Tibial artery (tissue), 4 donors: ENCODE measurements at regions not wholly inside any gene's neighbourhood (a gene's known extent, or its start where the extent isn't known, plus 50 kb on each side); places are given as distances from the start of the nearest gene placed in this dataset.

Experiments
- DNase-seq, 2 donors: peaks; one replicate each; pipeline ENCODE4 v3.0.0-alpha.2; 2019
- H3K27ac ChIP-seq, 2 donors: fragments of 200-600 bp; sonication (generic) in 1 of 2; 1 replicate in 1 of 2; 2 replicates in 1 of 2; pipeline ENCODE4 v1.5.1; 2018 to 2019; ENCODE audit warnings: mild to moderate bottlenecking in 1 of 2
- H3K27me3 ChIP-seq, 2 donors: fragments of 200-600 bp; sonication (generic) in 1 of 2; one replicate each; pipeline versions ENCODE4 v1.5.1 to v1.6.0; 2016 to 2019
- H3K36me3 ChIP-seq, 3 donors: fragments of 200-600 bp; sonication (generic) in 2 of 3; one replicate each; pipeline ENCODE4 v1.5.1; 2016 to 2019; ENCODE audit warnings: mild to moderate bottlenecking in 2 of 3
- H3K4me1 ChIP-seq, 4 donors: fragments of 200-600 bp; sonication (generic) in 2 of 4; 1 replicate in 3 of 4; 2 replicates in 1 of 4; pipeline ENCODE4 v1.5.1; 2016 to 2019
- H3K4me3 ChIP-seq, 2 donors: fragments of 200-600 bp; sonication (generic) in 1 of 2; 1 replicate in 1 of 2; 2 replicates in 1 of 2; pipeline ENCODE4 v1.5.1; 2018 to 2019; ENCODE audit warnings: mild to moderate bottlenecking in 2 of 2
- H3K9me3 ChIP-seq, 3 donors: fragments of 200-600 bp; sonication (generic) in 1 of 3; one replicate each; pipeline ENCODE4 v1.5.1; 2016 to 2019
- CTCF ChIP-seq, 2 experiments: fragments of 200-600 bp in 1 of 2; fragments of 450-650 bp in 1 of 2; IDR thresholded peaks; one replicate each; pipeline ENCODE4 v1.5.1; 2017 to 2019; ENCODE audit warnings: antibody characterized with exemption in 2 of 2, mild to moderate bottlenecking in 1 of 2, moderate library complexity in 1 of 2
- intact Hi-C: fragments of 100-400 bp; cut with DNase I; formaldehyde crosslinking; loops from one replicate; pipeline ENCODE4 v1.15.0; 2023; ENCODE audit warnings: low total_unique reads

DNA sequence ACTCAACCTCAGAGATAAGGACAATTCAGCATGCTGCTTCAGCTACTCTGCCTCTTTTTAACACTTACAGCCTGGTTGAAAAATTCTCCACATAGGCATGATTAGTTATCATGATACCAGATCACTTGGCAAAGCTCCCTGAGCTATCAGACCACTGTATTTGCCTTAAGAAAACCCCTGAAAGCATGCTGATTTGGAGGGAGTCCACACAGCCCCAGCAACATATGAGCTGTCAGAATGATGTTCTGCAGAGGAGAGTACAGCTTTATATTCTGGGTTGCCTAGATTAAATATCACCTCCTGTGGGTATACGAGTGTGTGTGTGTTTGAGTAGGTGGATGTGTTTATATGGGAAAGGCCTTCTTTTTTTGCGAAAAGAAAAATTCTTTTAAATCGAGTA is 170.2 kb upstream of the CHRM2 start:
- H3K4me1 ChIP-seq = no peaks in the 10 kb centered on the region
- intact Hi-C loops = no loop called here
- no peak for TF ChIP-seq CTCF (IDR thresholded peaks at IDR 0.05)

GRCh38 chr7:136697271-136697670 is 171.2 kb upstream of the CHRM2 start:
- intact Hi-C loops = no loop called here
- TF ChIP-seq CTCF (IDR thresholded peaks at IDR 0.05) = no peak
- Histone ChIP-seq H3K36me3 (no peaks in the 10 kb centered on the region), H3K9me3 (no peaks in the 10 kb centered on the region), H3K27me3 (no peaks in the 10 kb centered on the region), H3K27ac (no peak overlapping the region), H3K4me3 (no peak overlapping the region), H3K4me1 (no peaks in the 10 kb centered on the region)
- DNase-seq = no peak

More for the DNA sequence above, 170.2 kb upstream of the CHRM2 start:
- Histone ChIP-seq H3K4me3 (no peak overlapping the region), H3K27me3 (no peaks in the 10 kb centered on the region), H3K36me3 (no peaks in the 10 kb centered on the region), H3K9me3 (no peaks in the 10 kb centered on the region), H3K27ac (no peak overlapping the region)
- no peak for DNase-seq

- intact Hi-C loops = no loop called here
- Histone ChIP-seq H3K27ac (no peak overlapping the region), H3K4me1 (no peaks in the 10 kb centered on the region), H3K4me3 (no peak overlapping the region), H3K27me3 (no peaks in the 10 kb centered on the region), H3K36me3 (no peaks in the 10 kb centered on the region), H3K9me3 (no peaks in the 10 kb centered on the region)
- DNase-seq = no peak
- no peak for TF ChIP-seq CTCF (IDR thresholded peaks at IDR 0.05)
Measured at GRCh38 chr7:136693166-136694119, 175.0 kb upstream of the CHRM2 start.

- Histone ChIP-seq H3K4me3 (no peak overlapping the region), H3K9me3 (no peaks in the 10 kb centered on the region), H3K27me3 (no peaks in the 10 kb centered on the region), H3K36me3 (no peaks in the 10 kb centered on the region), H3K4me1 (no peaks in the 10 kb centered on the region), H3K27ac (no peak overlapping the region)
- TF ChIP-seq CTCF (IDR thresholded peaks at IDR 0.05) = no peak
- no peak for DNase-seq
- intact Hi-C loops = no loop called here
Measured at GRCh38 chr7:136692221-136692620, 176.2 kb upstream of the CHRM2 start.

GRCh38 chr7:136688601-136689000 is 179.9 kb upstream of the CHRM2 start:
- TF ChIP-seq CTCF (IDR thresholded peaks at IDR 0.05) = no peak

More at GRCh38 chr7:136688601-136689000, 179.9 kb upstream of the CHRM2 start:
- Histone ChIP-seq H3K9me3 (no peaks in the 10 kb centered on the region), H3K27ac (no peak overlapping the region), H3K36me3 (no peaks in the 10 kb centered on the region), H3K4me1 (no peaks in the 10 kb centered on the region), H3K27me3 (no peaks in the 10 kb centered on the region), H3K4me3 (no peak overlapping the region)
- intact Hi-C loops = no loop called here
- no peak for DNase-seq
